SK-N-SH (cell line): ENCODE measurements at regions not wholly inside any gene's neighbourhood (a gene's known extent, or its start where the extent isn't known, plus 50 kb on each side); places are given as distances from the start of the nearest gene placed in this dataset.

ENCODE experiments used
- CTCF ChIA-PET: fragments of 300-600, 350-600 bp; formaldehyde crosslinking; extraction: SDS; loops from one replicate; lab custom pipeline; 2021; lab: Yijun Ruan, JAX
- POLR2A ChIA-PET: fragments of 350-600 bp; sonication (Branson Sonifier 250); formaldehyde crosslinking; extraction: SDS; loops from one replicate; lab custom pipeline; 2020; ENCODE audit warnings: antibody characterized with exemption, inconsistent platforms; lab: Yijun Ruan, JAX
- DNase-seq: peaks from one replicate; pipeline ENCODE4 v3.0.0; 2012
- H2AFZ ChIP-seq: fragments of 200-600 bp; sonication (generic); 2 replicates; pipeline ENCODE4 v1.8.1; 2016; ENCODE audit warnings: antibody characterized with exemption, mild to moderate bottlenecking, low read depth
- H3F3A ChIP-seq: fragments of 200-600 bp; sonication (generic); replicated peaks from 2 replicates; pipeline ENCODE3; 2016; ENCODE audit warnings: antibody characterized with exemption, mild to moderate bottlenecking; ENCODE audit not compliant: insufficient read depth
- H3K27ac ChIP-seq, 2 experiments: fragments of 200-500 bp in 1 of 2; fragments of 200-600 bp in 1 of 2; sonication (Bioruptor generic) in 1 of 2; sonication (generic), shearing (Covaris generic) in 1 of 2; 2 replicates each; pipeline versions ENCODE4 v1.5.1 to v1.6.1; 2014 to 2016; ENCODE audit warnings: low read depth in 2 of 2, inconsistent platforms in 1 of 2, low read length in 1 of 2, mild to moderate bottlenecking in 1 of 2, mixed read lengths in 1 of 2
- H3K27me3 ChIP-seq: fragments of 200-600 bp; sonication (generic), shearing (Covaris generic); 2 replicates; pipeline ENCODE4 v1.6.1; 2016; ENCODE audit warnings: mixed run types; ENCODE audit not compliant: insufficient read depth
- H3K36me3 ChIP-seq, 2 experiments: fragments of 200-500 bp in 1 of 2; fragments of 200-600 bp in 1 of 2; sonication (Bioruptor generic) in 1 of 2; sonication (generic) in 1 of 2; replicated peaks in 1 of 2; 2 replicates each; pipeline versions ENCODE3 to v1.5.1; 2014 to 2016; ENCODE audit warnings: low read length in 1 of 2, mild to moderate bottlenecking in 1 of 2; ENCODE audit not compliant: insufficient read depth in 2 of 2, control insufficient read depth in 1 of 2
- H3K4me1 ChIP-seq, 2 experiments: fragments of 200-500 bp in 1 of 2; fragments of 200-600 bp in 1 of 2; sonication (Bioruptor generic) in 1 of 2; sonication (generic), shearing (Covaris generic) in 1 of 2; 2 replicates each; pipeline versions ENCODE4 v1.5.1 to v1.6.1; 2014 to 2016; ENCODE audit warnings: low read depth in 1 of 2, low read length in 1 of 2, mixed run types in 1 of 2; ENCODE audit not compliant: insufficient read depth in 2 of 2, control insufficient read depth in 1 of 2
- H3K4me2 ChIP-seq: fragments of 200-600 bp; sonication (generic), shearing (Covaris generic); 2 replicates; pipeline ENCODE4 v1.6.1; 2017; ENCODE audit warnings: mixed run types
- H3K4me3 ChIP-seq, 2 experiments: fragments of 200-500 bp in 1 of 2; fragments of 200-600 bp in 1 of 2; sonication (Bioruptor generic) in 1 of 2; sonication (generic), shearing (Covaris generic) in 1 of 2; 2 replicates each; pipeline versions ENCODE4 v1.5.1 to v1.8.1; 2014 to 2016; ENCODE audit warnings: low read depth in 2 of 2, inconsistent platforms in 1 of 2, low read length in 1 of 2, mild to moderate bottlenecking in 1 of 2, mixed read lengths in 1 of 2, moderate library complexity in 1 of 2
- H3K79me2 ChIP-seq: fragments of 200-600 bp; sonication (generic); 2 replicates; pipeline ENCODE4 v1.8.1; 2017; ENCODE audit warnings: mild to moderate bottlenecking; ENCODE audit not compliant: insufficient read depth
- H3K9ac ChIP-seq: fragments of 200-600 bp; sonication (generic); 2 replicates; pipeline ENCODE4 v1.6.1; 2017; ENCODE audit warnings: mixed run types
- H3K9me2 ChIP-seq: fragments of 200-600 bp; sonication (generic); 2 replicates; pipeline ENCODE4 v1.6.1; 2017; ENCODE audit warnings: mixed run types
- H3K9me3 ChIP-seq: fragments of 200-600 bp; sonication (generic); 2 replicates; pipeline ENCODE4 v1.6.1; 2017; ENCODE audit warnings: mixed run types, mild to moderate bottlenecking, moderate library complexity
- H4K20me1 ChIP-seq: fragments of 200-600 bp; sonication (generic); 2 replicates; pipeline ENCODE4 v1.6.1; 2017; ENCODE audit warnings: mild to moderate bottlenecking, mixed run types; ENCODE audit not compliant: insufficient read depth
- CHD2 ChIP-seq: fragments of 150-350 bp; IDR thresholded peaks from 2 replicates; pipeline ENCODE4 v1.6.1; 2018; ENCODE audit warnings: low read length; ENCODE audit not compliant: partially characterized antibody
- FOSL2 ChIP-seq: IDR thresholded peaks from 2 replicates; pipeline ENCODE4 v1.4.0; 2012; ENCODE audit warnings: low read depth, mild to moderate bottlenecking, moderate library complexity, borderline replicate concordance
- FOXM1 ChIP-seq: IDR thresholded peaks from 2 replicates; pipeline ENCODE4 v1.4.0; 2012; ENCODE audit warnings: low read depth, mild to moderate bottlenecking
- GABPA ChIP-seq: IDR thresholded peaks from 2 replicates; pipeline ENCODE4 v1.4.0; 2012; ENCODE audit warnings: low read depth, mild to moderate bottlenecking
- GATA2 ChIP-seq: sonication (generic); formaldehyde crosslinking; IDR thresholded peaks from 2 replicates; pipeline ENCODE4 v1.5.0; 2020; ENCODE audit warnings: mild to moderate bottlenecking, missing genetic modification reagents
- IRF3 ChIP-seq: fragments of 150-350 bp; IDR thresholded peaks from 2 replicates; pipeline ENCODE4 v1.6.1; 2016; ENCODE audit warnings: mild to moderate bottlenecking, low read depth, low read length
- PBX3 ChIP-seq: IDR thresholded peaks from 2 replicates; pipeline ENCODE4; 2012
- POLR2AphosphoS5 ChIP-seq: IDR thresholded peaks from 2 replicates; pipeline ENCODE4 v1.6.1; 2012; ENCODE audit warnings: low read depth, low read length
- RAD21 ChIP-seq: IDR thresholded peaks from 2 replicates; pipeline ENCODE4 v1.6.1; 2012; ENCODE audit warnings: mild to moderate bottlenecking, low read length
- RCOR1 ChIP-seq: fragments of 150-350 bp; IDR thresholded peaks from 2 replicates; pipeline ENCODE4 v1.6.1; 2017; ENCODE audit warnings: antibody characterized with exemption, low read length
- RXRA ChIP-seq: IDR thresholded peaks from 2 replicates; pipeline ENCODE4 v1.4.0; 2012; ENCODE audit warnings: low read depth, mild to moderate bottlenecking, borderline replicate concordance
- SIN3A ChIP-seq: IDR thresholded peaks from 2 replicates; pipeline ENCODE4 v1.6.1; 2012; ENCODE audit warnings: low read depth, mild to moderate bottlenecking, low read length, moderate library complexity, borderline replicate concordance
- SMC3 ChIP-seq: IDR thresholded peaks from 2 replicates; pipeline ENCODE4 v1.6.1; 2012; ENCODE audit warnings: low read depth, low read length, improper control_type of control experiment
- TAF1 ChIP-seq: IDR thresholded peaks from 2 replicates; pipeline ENCODE4 v1.6.1; 2012; ENCODE audit warnings: low read depth, mild to moderate bottlenecking, low read length, moderate library complexity, borderline replicate concordance
- TCF12 ChIP-seq: IDR thresholded peaks from 2 replicates; pipeline ENCODE4 v1.4.0; 2012
- TEAD4 ChIP-seq: IDR thresholded peaks from 2 replicates; pipeline ENCODE4 v1.4.0; 2012; ENCODE audit warnings: mild to moderate bottlenecking, borderline replicate concordance; ENCODE audit not compliant: insufficient read depth
- YY1 ChIP-seq: IDR thresholded peaks from 2 replicates; pipeline ENCODE4 v1.4.0; 2012; ENCODE audit warnings: low read depth, mild to moderate bottlenecking
- WGBS: methylation state at CpG from one replicate; pipeline ENCODE4 v1.1.6; 2017; ENCODE audit warnings: low lambda C conversion rate; 5-methylcytosine and 5-hydroxymethylcytosine counted together
- TF ChIP-seq, protein P1 (sequence below): IDR thresholded peaks from 2 replicates; pipeline ENCODE4 v1.4.0; 2012; ENCODE audit warnings: low read depth
- TF ChIP-seq, protein P2 (sequence below): IDR thresholded peaks from 2 replicates; pipeline ENCODE4 v1.4.0; 2012; ENCODE audit warnings: low read depth, borderline replicate concordance
- TF ChIP-seq, protein P3 (sequence below): IDR thresholded peaks from 2 replicates; pipeline ENCODE4 v1.6.1; 2012; ENCODE audit warnings: mild to moderate bottlenecking, low read depth, low read length, moderate library complexity

DNA sequence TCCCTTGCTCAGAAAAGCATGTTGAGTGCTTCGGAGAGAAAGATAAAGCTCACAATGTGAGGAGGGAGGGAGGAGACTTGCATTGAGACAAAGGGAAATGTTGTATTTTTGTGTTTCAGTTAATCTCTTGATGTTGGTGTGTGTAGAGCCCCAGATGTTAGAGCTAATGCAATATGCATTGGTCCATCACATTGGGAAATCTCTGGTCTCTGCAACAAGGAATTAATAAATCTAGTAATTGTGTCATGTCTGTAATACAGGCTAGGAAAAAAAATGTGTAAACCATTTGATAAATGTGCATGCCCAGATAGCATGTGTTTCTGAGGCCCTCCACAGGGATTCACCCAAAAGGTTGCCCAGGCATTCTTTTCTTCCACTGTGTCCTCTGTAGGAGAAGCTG is 230.4 kb upstream of the KCNH8 start:
- Histone ChIP-seq H3K4me2 (no peak overlapping the region), H4K20me1 (no peaks in the 10 kb centered on the region), H3K9ac (no peak overlapping the region), H3K9me2 (no peaks in the 10 kb centered on the region), H3K27me3 (no peaks in the 10 kb centered on the region), H2AFZ (no peak overlapping the region), H3K79me2 (no peaks in the 10 kb centered on the region), H3K27ac (no peak overlapping the region), H3F3A (no peaks in the 10 kb centered on the region), H3K9me3 (no peaks in the 10 kb centered on the region), H3K36me3 (no peaks in the 10 kb centered on the region), H3K4me3 (no peak overlapping the region), H3K4me1 (no peaks in the 10 kb centered on the region)
- 52% methylated on average over 1 of the region's 1 CpG for WGBS
- no peak for TF ChIP-seq SIN3A
- TF ChIP-seq RCOR1 = no peak
- no peak for TF ChIP-seq GATA2
- TF ChIP-seq YY1 = no peak
- TF ChIP-seq TCF12 = no peak
- TF ChIP-seq POLR2AphosphoS5 = no peak
- TF ChIP-seq CHD2 = no peak
- TF ChIP-seq RXRA = no peak
- TF ChIP-seq TAF1 = no peak
- TF ChIP-seq, protein P1, sequence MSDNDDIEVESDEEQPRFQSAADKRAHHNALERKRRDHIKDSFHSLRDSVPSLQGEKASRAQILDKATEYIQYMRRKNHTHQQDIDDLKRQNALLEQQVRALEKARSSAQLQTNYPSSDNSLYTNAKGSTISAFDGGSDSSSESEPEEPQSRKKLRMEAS = no peak
- no peak for TF ChIP-seq SMC3
- no peak for TF ChIP-seq RAD21
- TF ChIP-seq IRF3 = no peak
- TF ChIP-seq, protein P2, sequence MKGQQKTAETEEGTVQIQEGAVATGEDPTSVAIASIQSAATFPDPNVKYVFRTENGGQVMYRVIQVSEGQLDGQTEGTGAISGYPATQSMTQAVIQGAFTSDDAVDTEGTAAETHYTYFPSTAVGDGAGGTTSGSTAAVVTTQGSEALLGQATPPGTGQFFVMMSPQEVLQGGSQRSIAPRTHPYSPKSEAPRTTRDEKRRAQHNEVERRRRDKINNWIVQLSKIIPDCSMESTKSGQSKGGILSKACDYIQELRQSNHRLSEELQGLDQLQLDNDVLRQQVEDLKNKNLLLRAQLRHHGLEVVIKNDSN = no peak
- no peak for TF ChIP-seq TEAD4
- TF ChIP-seq FOXM1 = no peak
- TF ChIP-seq FOSL2 = no peak
- no peak for TF ChIP-seq PBX3
- TF ChIP-seq, protein P3, sequence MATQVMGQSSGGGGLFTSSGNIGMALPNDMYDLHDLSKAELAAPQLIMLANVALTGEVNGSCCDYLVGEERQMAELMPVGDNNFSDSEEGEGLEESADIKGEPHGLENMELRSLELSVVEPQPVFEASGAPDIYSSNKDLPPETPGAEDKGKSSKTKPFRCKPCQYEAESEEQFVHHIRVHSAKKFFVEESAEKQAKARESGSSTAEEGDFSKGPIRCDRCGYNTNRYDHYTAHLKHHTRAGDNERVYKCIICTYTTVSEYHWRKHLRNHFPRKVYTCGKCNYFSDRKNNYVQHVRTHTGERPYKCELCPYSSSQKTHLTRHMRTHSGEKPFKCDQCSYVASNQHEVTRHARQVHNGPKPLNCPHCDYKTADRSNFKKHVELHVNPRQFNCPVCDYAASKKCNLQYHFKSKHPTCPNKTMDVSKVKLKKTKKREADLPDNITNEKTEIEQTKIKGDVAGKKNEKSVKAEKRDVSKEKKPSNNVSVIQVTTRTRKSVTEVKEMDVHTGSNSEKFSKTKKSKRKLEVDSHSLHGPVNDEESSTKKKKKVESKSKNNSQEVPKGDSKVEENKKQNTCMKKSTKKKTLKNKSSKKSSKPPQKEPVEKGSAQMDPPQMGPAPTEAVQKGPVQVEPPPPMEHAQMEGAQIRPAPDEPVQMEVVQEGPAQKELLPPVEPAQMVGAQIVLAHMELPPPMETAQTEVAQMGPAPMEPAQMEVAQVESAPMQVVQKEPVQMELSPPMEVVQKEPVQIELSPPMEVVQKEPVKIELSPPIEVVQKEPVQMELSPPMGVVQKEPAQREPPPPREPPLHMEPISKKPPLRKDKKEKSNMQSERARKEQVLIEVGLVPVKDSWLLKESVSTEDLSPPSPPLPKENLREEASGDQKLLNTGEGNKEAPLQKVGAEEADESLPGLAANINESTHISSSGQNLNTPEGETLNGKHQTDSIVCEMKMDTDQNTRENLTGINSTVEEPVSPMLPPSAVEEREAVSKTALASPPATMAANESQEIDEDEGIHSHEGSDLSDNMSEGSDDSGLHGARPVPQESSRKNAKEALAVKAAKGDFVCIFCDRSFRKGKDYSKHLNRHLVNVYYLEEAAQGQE = no peak
- no peak for TF ChIP-seq GABPA
- DNase-seq = no peak
- ChIA-PET CTCF (no interaction called here), POLR2A (no interaction called here)
